Upper lobe of left lung (tissue), 6 donors: ENCODE measurements at regions not wholly inside any gene's neighbourhood (a gene's known extent, or its start where the extent isn't known, plus 50 kb on each side); places are given as distances from the start of the nearest gene placed in this dataset.
"Not testable (repeated sequence)": the region's sequence is repeated elsewhere in the genome, so short reads cannot be mapped to it uniquely, and the experiment has no call there.

ENCODE experiments used
- ATAC-seq, 2 donors: fragments of 200-7000 bp; cut with Tn5 transposase; one replicate each; pipeline ENCODE4 v1.9.1; 2022; ENCODE audit warnings: mild to moderate bottlenecking in 2 of 2, moderate library complexity in 2 of 2; ENCODE audit not compliant: low FRiP score in 2 of 2
- DNase-seq, 2 donors: peaks; one replicate each; pipeline ENCODE4 v3.0.0-alpha.2; 2019 to 2020
- H3K27ac ChIP-seq, 4 donors: fragments of 200-600 bp; sonication (generic); one replicate each; pipeline ENCODE4 v1.5.1; 2016 to 2019
- H3K27me3 ChIP-seq, 4 donors: fragments of 200-600 bp; sonication (generic); one replicate each; pipeline ENCODE4 v1.5.1; 2017 to 2019
- H3K36me3 ChIP-seq, 4 donors: fragments of 200-600 bp; sonication (generic); one replicate each; pipeline ENCODE4 v1.5.1; 2016 to 2019
- H3K4me1 ChIP-seq, 4 donors: fragments of 200-600 bp; sonication (generic); one replicate each; pipeline ENCODE4 v1.5.1; 2018 to 2019
- H3K4me3 ChIP-seq, 4 donors: fragments of 200-600 bp; sonication (generic); one replicate each; pipeline ENCODE4 v1.5.1; 2017 to 2019; ENCODE audit warnings: mild to moderate bottlenecking in 2 of 4, moderate library complexity in 1 of 4
- H3K9me3 ChIP-seq, 4 donors: fragments of 200-600 bp; sonication (generic); one replicate each; pipeline ENCODE4 v1.5.1; 2018 to 2019
- CTCF ChIP-seq, 6 experiments: fragments of 450-650 bp in 4 of 6; fragments of 200-600 bp in 2 of 6; sonication (generic) in 2 of 6; IDR thresholded peaks; one replicate each; pipeline ENCODE4 v1.5.1; 2016 to 2019; ENCODE audit warnings: antibody characterized with exemption in 6 of 6
- EP300 ChIP-seq, 4 donors: sonication (generic); formaldehyde crosslinking; IDR thresholded peaks; one replicate each; pipeline ENCODE4 v1.5.1; 2017; ENCODE audit warnings: antibody characterized with exemption in 4 of 4, control low read depth in 2 of 4
- POLR2A ChIP-seq, 4 donors: fragments of 450-650 bp; IDR thresholded peaks; one replicate each; pipeline ENCODE4 v1.5.1; 2016 to 2017; ENCODE audit warnings: antibody characterized with exemption in 4 of 4, mild to moderate bottlenecking in 2 of 4
- POLR2AphosphoS5 ChIP-seq, 2 donors: sonication (generic); formaldehyde crosslinking; IDR thresholded peaks; one replicate each; pipeline ENCODE4 v1.5.1; 2017; ENCODE audit warnings: antibody characterized with exemption in 2 of 2
- WGBS, 2 donors: methylation state at CpG; one replicate each; pipeline ENCODE4 v1.1.5; 2017 to 2018; 5-methylcytosine and 5-hydroxymethylcytosine counted together
- donor health status: DM: no; HTN: no; CAD: no; lungs with moderate emphysema.
- donor health status: DM: no; HTN: yes; CAD: no; lungs with severe emphysema.

GRCh38 chr6:86440608-86441007 lies 496.7 kb upstream of the HTR1E start:
- no peaks in the 10 kb centered on the region for H3K36me3 ChIP-seq
- no peaks in the 10 kb centered on the region for H3K27me3 ChIP-seq
- no peaks in the 10 kb centered on the region for H3K4me1 ChIP-seq
- H3K9me3 ChIP-seq = no peaks in the 10 kb centered on the region
- no peak overlapping the region for H3K27ac ChIP-seq
- H3K4me3 ChIP-seq = no peak overlapping the region
- DNase-seq = no peak
- no peak for ATAC-seq
- no peak for TF ChIP-seq POLR2AphosphoS5 (IDR thresholded peaks at IDR 0.05)
- TF ChIP-seq POLR2A (IDR thresholded peaks at IDR 0.05) = no peak
- no peak for TF ChIP-seq CTCF (IDR thresholded peaks at IDR 0.05)
- no peak for TF ChIP-seq EP300 (IDR thresholded peaks at IDR 0.05)

- TF ChIP-seq EP300 (IDR thresholded peaks at IDR 0.05) (no peak), CTCF (IDR thresholded peaks at IDR 0.05) (no peak), POLR2AphosphoS5 (IDR thresholded peaks at IDR 0.05) (no peak), POLR2A (IDR thresholded peaks at IDR 0.05) (no peak)
- no peak for DNase-seq
- Histone ChIP-seq H3K27ac (no peak overlapping the region), H3K4me1 (no peaks in the 10 kb centered on the region), H3K9me3 (no peaks in the 10 kb centered on the region), H3K4me3 (no peak overlapping the region), H3K36me3 (no peaks in the 10 kb centered on the region), H3K27me3 (no peaks in the 10 kb centered on the region)
- ATAC-seq = no peak
- 58 to 60% methylated on average over 1 of the region's 1 CpG for WGBS, 2 donors
Measured at GRCh38 chr6:86423571-86423970, 513.8 kb upstream of the HTR1E start.

DNA sequence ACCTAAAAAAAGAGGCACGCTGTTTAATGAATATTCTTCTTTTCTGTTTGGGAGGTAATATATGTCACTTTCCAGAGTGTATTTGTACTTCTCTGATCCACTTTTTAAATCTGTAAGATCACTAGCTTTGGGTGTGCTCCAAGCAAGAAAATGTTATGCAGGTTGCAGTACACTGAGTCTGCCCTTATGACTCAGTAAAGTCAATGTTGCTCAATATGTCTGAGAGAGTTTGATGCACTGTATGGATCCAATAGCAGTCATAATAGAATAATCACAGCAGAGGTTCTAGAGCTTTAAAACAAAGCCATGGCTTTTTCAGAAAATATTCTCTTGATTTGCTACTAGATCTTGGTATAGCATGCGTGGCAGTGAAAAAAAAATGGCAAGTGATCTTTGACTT lies 525.3 kb upstream of the HTR1E start:
- Histone ChIP-seq H3K4me3 (no peak overlapping the region), H3K9me3 (no peaks in the 10 kb centered on the region), H3K27ac (no peak overlapping the region), H3K4me1 (no peaks in the 10 kb centered on the region), H3K36me3 (no peaks in the 10 kb centered on the region), H3K27me3 (no peaks in the 10 kb centered on the region)
- no peak for TF ChIP-seq CTCF (IDR thresholded peaks at IDR 0.05)
- TF ChIP-seq POLR2A (IDR thresholded peaks at IDR 0.05) = no peak
- TF ChIP-seq POLR2AphosphoS5 (IDR thresholded peaks at IDR 0.05) = no peak
- no peak for TF ChIP-seq EP300 (IDR thresholded peaks at IDR 0.05)
- WGBS, 2 donors = 90 to 96% methylated on average over 2 of the region's 2 CpGs
- ATAC-seq (no peak), DNase-seq (no peak)

GRCh38 chr6:86407128-86407527 lies 530.2 kb upstream of the HTR1E start:
- no peaks in the 10 kb centered on the region for H3K27me3 ChIP-seq
- TF ChIP-seq POLR2AphosphoS5 (IDR thresholded peaks at IDR 0.05) (no peak), EP300 (IDR thresholded peaks at IDR 0.05) (no peak), POLR2A (IDR thresholded peaks at IDR 0.05) (no peak), CTCF (IDR thresholded peaks at IDR 0.05) (no peak)
- DNase-seq (no peak), ATAC-seq (no peak)
- no peaks in the 10 kb centered on the region for H3K9me3 ChIP-seq
- H3K4me3 ChIP-seq = no peak overlapping the region
- no peak overlapping the region for H3K27ac ChIP-seq
- no peaks in the 10 kb centered on the region for H3K36me3 ChIP-seq
- WGBS, 2 donors = 49 to 67% methylated on average over 2 of the region's 2 CpGs
- no peaks in the 10 kb centered on the region for H3K4me1 ChIP-seq

GRCh38 chr6:86392850-86393249 lies 544.5 kb upstream of the HTR1E start:
- not testable (repeated sequence) for DNase-seq, H3K9me3 ChIP-seq, H3K4me3 ChIP-seq, H3K4me1 ChIP-seq, H3K36me3 ChIP-seq, H3K27ac ChIP-seq, ATAC-seq, H3K27me3 ChIP-seq
- WGBS, 2 donors = 62 to 86% methylated on average over 2 to 3 of the region's 3 CpGs
